GM18517 (cell line): ENCODE measurements at regions not wholly inside any gene's neighbourhood (a gene's known extent, or its start where the extent isn't known, plus 50 kb on each side); places are given as distances from the start of the nearest gene placed in this dataset.

ENCODE experiments used
- ATAC-seq: cut with Tn5 transposase; IDR thresholded peaks from one replicate; pipeline ENCODE4 v1.9.1; 2021; ENCODE audit warnings: mild to moderate bottlenecking, moderate library complexity; ENCODE audit not compliant: unreplicated experiment

DNA sequence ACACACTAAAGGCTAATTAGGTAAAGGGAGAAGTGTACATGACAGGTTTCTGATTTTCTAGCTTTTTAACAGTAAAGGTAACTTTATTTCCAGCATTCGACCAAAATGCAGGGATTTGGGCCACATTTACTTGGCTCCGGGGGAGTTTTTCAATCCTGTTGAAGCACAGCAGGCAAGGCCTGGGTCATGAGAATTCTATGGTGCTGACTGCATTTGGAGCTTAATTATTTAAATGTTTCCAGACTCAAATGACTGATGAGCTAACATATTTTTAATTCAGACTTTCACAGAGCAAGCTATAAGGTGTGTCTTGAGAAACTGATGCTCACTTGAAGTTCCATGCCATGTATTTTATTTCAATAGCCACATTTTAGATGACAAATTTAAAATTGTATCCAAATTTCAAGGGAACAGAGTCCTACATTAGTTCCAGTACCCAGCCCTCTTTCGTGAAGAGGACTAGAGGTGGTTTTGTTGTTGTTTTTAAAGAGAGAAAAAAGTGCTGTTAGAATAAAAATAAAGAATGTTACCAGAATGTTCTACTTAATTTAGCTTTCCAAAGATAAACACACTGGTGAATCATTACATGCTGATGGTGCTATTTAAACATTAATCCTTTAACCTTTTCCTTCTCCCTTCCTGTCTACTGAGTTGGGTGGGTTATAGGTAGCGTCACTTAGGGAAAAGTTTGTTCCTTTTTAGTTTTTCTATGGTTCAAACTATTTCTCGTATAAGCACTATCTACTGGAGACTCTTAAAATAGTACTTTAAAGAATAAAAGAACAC is 82.3 kb upstream of the PHACTR2 start:
- no peak for ATAC-seq

DNA sequence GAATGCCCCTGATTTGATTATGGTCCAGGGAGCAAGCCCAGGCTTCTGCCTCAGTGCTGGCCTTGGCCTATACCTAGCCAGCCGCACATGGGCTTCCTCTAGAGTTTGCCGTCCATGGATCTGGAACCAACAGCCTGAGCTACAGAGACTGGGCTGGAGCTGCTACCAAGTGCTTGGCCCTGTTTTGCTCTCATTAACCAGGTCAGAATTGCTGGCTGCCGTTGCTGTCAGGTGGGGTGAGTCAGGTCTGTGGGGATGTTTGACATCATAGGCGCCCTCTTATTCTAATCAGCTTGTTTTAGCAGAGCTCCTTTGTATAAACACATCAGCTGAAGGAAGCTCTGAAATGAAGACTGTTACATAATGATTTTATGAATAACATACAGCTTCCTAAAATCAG is 83.1 kb upstream of the PHACTR2 start:
- no peak for ATAC-seq

DNA sequence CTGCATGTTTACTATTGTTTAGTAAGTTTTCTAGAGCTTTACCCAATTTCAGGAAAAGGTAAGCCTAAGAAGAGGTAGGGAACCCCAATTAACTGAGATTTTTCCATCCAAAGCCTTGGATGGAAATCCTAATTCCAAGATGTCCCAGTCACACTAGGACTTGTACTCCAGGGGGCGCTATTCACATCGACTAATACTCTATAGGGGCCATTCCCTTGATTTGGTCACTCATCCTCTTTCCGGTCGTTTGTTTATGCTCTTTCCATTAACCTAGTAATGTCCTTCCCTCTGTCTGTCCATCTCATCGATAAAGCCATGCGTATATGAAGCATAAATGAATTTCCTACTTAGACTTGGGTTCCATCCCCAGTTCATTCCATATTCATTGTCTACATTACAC is 80.8 kb upstream of the FUCA2 start:
- no peak for ATAC-seq

DNA sequence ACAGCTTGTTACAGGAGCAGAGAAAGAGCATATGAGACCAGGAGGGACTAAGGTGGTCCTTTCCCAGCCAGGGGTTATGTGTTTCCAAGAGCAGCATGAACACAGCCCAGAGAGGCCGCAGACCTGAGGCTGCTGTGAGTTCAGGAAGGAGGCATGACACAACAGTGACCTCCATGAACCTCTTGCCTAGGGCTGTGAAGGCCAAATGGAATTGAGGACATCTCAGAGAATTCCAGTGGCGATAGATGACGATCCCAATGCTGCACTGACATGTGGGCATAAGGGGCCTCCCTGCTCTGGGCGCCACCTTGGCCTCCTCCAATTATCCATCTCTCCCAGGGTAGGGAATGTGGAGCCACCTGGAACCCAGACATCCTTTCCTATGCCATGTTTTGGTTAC is 79.9 kb upstream of the FUCA2 start:
- no peak for ATAC-seq

DNA sequence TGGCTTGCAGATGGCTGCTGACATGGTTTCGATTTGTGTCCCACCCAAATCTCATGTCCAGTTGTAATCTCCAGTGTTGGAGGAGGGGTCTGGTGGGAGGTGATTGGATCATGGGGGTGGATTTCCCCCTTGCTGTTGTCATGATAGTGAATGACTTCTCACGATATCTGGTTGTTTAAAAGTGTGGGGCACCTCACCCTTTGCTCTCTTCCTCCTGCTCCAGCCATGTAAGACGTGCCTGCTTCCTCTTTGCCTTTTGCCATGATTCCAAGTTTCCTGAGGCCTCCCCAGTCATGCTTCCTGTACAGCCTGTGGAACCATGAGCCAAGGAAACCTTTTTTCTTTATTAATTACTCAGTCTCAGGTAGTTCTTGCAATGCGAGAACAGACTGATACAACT is 77.6 kb upstream of the FUCA2 start:
- ATAC-seq, result no peak

DNA sequence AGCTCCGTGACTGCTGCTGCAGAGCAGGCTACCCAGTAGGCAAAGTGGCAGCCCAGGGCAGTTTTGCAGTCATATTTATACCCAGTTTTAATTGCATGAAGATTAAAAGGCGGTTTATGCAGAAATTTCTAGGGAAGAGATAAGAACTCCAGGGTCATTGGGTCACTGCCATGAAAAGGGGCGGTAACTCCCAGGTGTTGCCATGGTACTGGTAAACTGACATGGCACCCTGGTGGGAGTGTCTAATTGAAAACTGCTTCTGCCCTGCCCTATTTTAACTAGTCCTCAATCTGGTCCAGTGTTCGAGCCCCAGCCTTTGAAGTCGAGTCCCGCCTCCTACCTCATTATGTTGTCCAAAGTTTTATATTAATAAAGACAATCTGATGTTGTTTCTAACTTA is 75.0 kb upstream of the FUCA2 start:
- no peak for ATAC-seq

DNA sequence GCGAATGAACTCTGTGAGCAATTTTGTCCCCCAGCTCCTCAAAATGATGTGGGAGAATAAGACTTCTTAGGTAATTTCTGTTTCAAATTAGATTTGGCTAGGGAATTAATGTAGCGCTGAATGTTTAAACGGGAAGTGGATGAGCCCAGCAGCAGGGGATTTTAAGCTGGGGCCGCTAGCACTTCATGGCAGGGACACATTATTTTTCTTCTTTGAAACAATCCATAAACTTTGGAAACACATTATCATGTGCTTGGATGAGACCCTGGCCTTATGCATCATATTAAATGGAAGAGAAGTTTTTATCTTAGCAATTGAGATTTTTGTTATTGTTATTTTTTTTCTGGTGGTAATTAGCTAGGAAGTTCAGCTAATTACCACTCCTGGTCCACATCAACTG is 74.2 kb upstream of the FUCA2 start:
- no peak for ATAC-seq

DNA sequence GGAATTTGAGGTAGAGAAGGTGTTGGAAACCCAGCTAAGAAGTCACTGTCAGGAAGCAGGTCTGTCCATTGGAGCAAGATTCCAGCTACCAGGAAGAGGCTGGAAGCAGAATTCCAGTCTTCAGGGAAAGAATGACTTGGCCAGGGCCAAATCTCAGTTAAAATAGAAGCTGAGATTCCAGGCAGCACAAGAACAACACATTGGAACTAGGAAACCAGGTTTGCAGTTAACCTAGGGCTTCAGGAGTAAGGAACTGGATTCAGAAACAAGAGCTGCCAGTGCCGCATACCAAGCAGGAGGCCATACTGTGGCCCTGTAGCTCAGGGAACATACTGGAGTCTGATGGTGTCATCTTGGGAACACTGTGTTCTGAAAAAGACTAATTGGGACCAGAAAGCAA is 73.7 kb upstream of the FUCA2 start:
- no peak for ATAC-seq

DNA sequence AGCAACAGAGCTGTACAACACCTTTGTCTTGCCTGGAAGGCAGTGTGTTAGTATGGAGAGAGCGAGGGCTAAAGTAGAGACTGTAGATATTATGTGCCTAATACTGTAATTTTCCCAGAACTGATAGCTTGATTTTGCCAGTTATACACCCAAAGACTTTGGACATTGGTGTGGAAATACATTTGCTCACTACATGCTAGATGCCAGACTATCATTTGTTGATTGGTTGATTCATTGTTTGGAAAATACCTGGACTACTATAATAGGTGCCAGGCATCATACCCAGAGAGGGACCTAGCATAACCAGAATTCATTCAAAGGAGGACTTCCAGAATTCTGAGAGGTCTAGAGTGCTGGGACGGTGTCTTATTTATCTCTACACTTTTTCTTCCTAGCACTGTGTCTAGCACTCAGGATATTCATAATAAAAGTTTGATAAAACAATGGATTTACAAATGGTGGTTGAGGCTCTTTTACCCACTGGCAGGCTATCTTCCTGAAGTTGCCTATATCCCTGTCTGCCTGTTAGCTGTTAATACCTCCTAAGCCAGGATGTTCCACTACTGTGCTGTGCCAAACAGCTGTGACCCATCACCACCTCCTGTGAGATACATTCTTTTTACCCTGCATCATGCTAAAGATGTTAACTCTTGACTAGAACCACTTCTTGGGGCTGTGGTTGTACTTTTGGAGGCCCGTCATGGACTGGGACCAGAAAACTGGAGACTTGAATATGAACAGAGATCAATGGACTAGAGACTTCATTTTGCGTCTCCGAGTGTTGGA is 72.2 kb upstream of the FUCA2 start:
- no peak for ATAC-seq

DNA sequence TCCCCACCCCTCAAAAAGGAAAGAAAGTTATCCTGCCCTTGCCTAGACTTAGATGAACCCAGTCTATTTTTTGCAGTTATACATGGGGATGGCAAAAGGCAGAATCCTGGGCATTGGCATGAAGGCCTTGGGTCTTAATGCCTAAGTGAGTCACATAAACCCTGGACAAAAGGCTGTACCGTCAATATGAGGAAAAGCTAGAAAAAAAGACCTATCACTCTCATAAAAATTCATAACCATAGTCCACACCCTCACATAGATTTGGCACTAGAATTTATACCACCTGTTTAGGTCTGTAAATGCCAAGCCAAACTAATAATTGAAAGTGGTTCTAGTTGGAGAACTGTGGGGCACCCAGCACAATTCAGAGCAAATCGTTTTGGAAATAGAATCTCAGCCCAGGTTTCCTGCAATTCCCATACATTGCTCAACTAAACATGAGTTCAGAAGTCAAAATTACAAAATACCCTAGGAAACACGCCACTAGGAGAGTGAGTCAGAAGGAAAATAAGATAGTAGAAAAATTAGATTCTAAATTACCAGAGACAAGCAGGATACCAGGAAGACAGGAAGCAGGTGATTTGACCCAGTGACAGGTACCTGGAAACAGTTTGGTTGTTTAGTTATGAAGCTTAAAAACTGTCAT is 70.4 kb upstream of the FUCA2 start:
- ATAC-seq, result no peak

DNA sequence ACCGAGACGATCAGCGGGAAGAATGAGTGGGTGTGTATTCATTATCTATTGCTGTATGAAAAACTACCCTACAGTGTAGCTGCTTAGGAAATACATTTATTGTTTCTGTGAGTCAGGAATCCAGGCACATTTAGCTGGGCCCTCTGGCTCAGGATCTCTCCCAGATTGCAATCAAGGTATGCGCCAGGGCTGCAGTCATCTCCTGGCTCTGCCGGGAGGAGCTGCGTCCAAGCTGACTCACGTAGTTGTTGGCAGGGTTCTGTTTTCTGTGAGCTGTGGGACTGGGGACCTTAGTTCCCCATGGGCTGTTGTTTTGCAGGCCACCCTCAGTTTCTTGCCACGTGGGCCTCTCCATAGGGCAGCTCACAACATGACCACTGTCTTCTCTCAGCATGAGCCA is 68.2 kb upstream of the FUCA2 start:
- no peak for ATAC-seq

DNA sequence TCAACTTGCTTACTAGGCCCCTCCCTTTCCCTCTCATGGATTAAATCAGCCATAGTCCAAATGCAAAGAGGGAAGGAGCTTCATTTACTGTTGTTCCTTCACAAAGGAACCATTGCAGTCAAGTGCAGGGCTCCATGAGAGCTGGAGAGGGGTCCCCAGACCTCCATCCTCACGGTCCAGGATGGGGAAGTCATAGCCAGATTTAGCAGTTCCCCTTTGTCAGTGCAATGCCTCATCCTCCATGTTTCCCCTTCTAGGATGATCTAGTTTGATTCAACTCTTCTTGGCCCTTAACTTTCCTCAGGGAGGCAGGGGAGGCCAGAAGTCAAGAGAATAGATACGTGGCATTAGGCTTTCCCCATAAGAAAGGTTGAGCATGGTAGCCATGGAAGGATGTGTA is 66.5 kb upstream of the FUCA2 start:
- ATAC-seq, result no peak

DNA sequence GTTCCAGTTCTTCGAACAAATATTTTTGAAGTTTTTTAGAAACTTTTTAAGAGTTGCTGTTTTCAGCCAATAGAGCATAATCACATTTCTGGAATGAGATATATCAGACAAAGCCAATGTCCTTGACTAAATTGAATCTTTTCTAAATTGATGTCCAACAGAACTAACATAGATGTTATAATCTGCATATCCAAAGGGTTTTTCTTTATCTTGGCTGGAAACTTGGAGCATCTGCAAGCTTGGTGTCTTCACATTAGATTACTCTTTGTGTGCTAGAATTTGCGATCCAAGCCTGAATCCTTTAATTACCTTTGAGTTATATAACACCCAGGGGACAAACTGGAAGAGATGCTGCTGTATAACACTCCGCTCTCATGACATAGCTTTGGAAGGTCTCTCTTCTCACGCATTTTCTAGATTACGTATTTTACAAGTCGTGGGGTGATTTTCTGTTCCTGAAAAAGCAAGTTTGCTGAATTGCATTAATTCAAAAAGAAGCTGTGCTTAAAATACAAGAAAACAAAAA is 64.4 kb upstream of the FUCA2 start:
- ATAC-seq, result no peak

DNA sequence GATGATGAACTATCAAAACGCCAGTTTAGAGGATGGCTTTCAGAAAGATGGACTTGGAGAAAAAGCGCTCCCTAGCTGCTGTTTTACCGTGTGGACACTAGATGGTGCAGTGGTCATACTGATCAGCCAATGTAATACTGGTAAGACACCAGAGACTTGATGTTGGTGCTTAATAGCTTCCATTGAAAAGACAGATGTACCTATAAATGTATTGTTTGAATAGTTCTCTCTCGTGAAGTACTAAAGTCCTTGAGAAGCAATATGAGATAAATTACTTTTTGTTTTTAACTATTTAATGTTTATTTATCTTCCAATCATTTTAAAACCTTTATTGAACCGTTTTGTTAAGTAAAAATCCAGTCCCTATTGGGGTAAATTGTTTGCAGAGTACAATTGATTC is 63.9 kb upstream of the FUCA2 start:
- peak; percentile 87 for ATAC-seq

DNA sequence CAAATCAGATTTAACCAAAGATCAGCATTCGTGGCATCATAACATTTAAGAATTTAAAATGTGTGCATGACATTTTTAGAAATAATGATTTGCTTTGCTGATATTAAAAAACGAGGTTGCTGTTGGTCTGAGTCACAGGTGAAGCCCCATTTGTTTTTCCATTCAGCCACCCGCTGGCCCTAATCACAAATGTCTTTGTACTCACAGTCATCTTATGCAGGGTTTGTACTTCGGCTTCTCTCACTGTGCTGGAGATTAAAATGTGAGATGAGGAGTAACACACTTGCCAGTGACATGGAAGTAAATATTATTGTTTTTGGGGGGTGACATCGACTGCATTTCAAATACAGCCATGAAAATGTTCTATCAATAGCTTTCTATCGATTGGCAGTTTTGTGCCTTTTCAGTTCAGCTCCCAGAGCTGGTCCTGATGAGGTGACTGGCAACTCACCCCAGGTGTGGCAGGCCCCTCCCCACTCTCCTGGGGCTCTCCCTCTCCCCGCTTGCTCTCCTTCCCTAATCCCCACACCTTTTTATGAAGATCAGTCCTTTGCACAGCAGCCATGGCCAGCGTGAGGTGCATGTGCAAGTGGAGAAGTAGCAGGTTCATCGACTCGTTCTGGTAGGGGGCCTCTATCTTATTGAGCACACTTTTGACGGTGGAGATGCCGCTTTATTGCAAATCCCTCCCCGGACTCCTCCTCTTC is 58.8 kb upstream of the FUCA2 start:
- no peak for ATAC-seq

DNA sequence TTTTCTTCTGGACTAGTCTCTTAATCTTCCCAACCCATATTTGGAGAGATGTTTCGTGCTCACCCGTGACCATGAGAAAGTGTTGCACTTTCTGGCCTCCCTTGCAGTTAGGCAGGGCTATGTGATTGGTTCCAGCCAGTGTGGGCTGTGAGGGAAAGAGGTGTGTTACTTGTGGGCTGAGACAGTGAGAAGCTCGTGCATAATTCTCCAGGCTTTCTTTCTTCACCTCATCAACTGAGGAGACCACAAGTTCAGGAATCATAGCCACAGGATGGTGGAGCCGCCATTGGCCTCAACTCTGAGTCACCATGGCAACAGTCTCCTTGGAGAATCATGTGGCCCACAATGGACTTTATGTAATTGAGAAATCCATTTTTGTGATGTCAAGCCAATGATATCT is 57.5 kb upstream of the FUCA2 start:
- no peak for ATAC-seq

DNA sequence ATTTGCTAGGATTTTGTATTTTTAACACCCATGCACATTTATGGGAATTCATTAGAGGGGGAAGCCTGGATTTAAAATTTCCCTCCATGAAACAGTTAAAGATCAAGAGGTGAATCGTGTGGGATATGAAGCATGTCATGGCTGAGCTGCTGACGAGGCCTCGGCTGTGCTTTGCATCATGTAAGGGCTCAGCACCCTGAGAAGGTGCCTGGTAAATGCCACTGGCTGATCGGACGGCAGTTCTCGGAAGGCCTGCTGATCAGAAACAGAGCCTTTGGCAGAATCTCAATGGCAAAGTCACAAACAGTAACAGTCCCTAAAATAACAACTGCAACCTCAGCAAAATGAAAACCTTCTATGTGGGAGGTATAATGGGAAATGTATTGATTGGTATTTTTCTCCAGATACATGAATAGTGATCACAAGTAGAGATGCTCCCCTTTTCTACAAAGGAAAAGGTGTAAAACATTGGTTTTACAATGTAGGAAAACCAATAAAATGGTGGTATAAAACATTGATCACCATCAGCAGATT is 53.0 kb upstream of the FUCA2 start:
- ATAC-seq, result no peak

DNA sequence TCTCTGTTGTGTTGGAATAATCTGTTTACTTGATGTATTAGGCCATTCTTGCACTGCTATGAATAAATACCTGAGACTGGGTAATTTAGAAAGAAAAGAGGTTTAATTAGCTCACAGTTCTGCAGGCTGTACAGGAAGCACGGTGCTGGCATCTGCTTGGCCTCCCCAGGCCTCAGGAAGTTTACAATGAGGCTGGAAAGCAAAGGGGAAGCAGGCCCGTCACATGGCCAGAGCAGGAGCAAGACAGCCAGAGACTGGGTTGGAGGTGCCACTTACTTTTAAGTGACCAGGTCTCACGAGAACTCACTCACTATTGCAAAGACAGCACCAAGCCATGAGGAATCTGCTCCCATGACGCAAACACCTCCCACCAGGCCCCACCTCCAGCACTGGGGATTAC is 50.6 kb upstream of the FUCA2 start:
- no peak for ATAC-seq
